Pancreas (tissue), 10 donors: ENCODE measurements at regions not wholly inside any gene's neighbourhood (a gene's known extent, or its start where the extent isn't known, plus 50 kb on each side); places are given as distances from the start of the nearest gene placed in this dataset.
A peak's percentile ranks its signal among the peaks of the same experiment; 100 is the strongest.

Experiments used
- ATAC-seq, 4 donors: fragments of 200-7000 bp; cut with Tn5 transposase; one replicate each; pipeline versions ENCODE4 v1.8.0 to v1.9.1; 2020; ENCODE audit warnings: mild to moderate bottlenecking in 4 of 4, moderate library complexity in 4 of 4
- DNase-seq, 6 donors: peaks; one replicate each; pipeline ENCODE4 v3.0.0-alpha.2; 2020
- FAIRE-seq: peaks from 2 replicates; lab custom pipeline; 2012; peaks lifted over from hg19 to GRCh38; lab: Jason Lieb, UNC
- H3K27ac ChIP-seq, 4 donors: fragments of 200-600 bp; sonication (generic); 1 replicate in 3 of 4; 2 replicates in 1 of 4; pipeline versions ENCODE4 v1.5.0 to v1.8.0; 2020
- H3K27me3 ChIP-seq, 4 donors: fragments of 200-600 bp; one replicate each; pipeline ENCODE4 v1.8.0; 2021
- H3K36me3 ChIP-seq, 3 donors: fragments of 200-600 bp; sonication (generic) in 1 of 3; one replicate each; pipeline versions ENCODE4 v1.5.0 to v1.8.0; 2020 to 2021
- H3K4me1 ChIP-seq, 3 donors: fragments of 200-600 bp; one replicate each; pipeline ENCODE4 v1.8.0; 2021
- H3K4me3 ChIP-seq, 4 donors: fragments of 200-600 bp; sonication (generic) in 2 of 4; one replicate each; pipeline versions ENCODE4 v1.5.0 to v1.8.0; 2020 to 2021
- H3K9me3 ChIP-seq, 4 donors: fragments of 200-600 bp; one replicate each; pipeline ENCODE4 v1.8.0; 2021
- CTCF ChIP-seq, 4 donors: fragments of 200-600 bp; sonication (generic) in 3 of 4; IDR thresholded peaks; one replicate each; pipeline versions ENCODE4 v1.5.0 to v1.8.0; 2021; ENCODE audit warnings: antibody characterized with exemption in 4 of 4
- WGBS, 2 donors: extraction: QIAGEN DNeasy Blood & Tissue Kit; methylation state at CpG; one replicate each; pipeline ENCODE4 v1.1.7; 2013; 5-methylcytosine and 5-hydroxymethylcytosine counted together
- intact Hi-C, 3 donors: fragments of 100-400 bp; cut with DNase I; formaldehyde crosslinking; loops; one replicate each; pipeline versions ENCODE4 v1.11.1 to v1.14.2; 2022
- donor health status: healthy with polysubstance abuse.
- donor health status: DM: no; HTN: no; CAD: no; lungs with moderate emphysema.
- donor health status: DM: no; HTN: no; CAD: no.
- donor health status: control.
- donor health status: control.
- donor health status: Bipolar disorder and iron deficiency.
- donor health status: DM: yes; HTN: yes; CAD: no.
- donor health status: DM: no; HTN: no; CAD: no.
- donor health status: DM: no; HTN: no; CAD: no.
- donor health status: DM: yes; HTN: yes; CAD: no.

- TF ChIP-seq CTCF (IDR thresholded peaks at IDR 0.05), result no peak
- Histone ChIP-seq H3K9me3 (no peaks in the 10 kb centered on the region), H3K36me3 (no peaks in the 10 kb centered on the region), H3K4me1 (peaks cover 4 to 5% (median 5%) of the 10 kb centered on the region in 3 donors), H3K27ac (no peak overlapping the region), H3K4me3 (no peak overlapping the region), H3K27me3 (no peaks in the 10 kb centered on the region)
- intact Hi-C loops, result no loop called here
- FAIRE-seq (peak; percentile 9), DNase-seq (no peak), ATAC-seq (no peak)
- WGBS, 2 donors, result 97 to 100% methylated on average over 1 of the region's 1 CpG
Measured at GRCh38 chr5:74100268-74100665, 474.3 kb downstream of the ARHGEF28 start.

GRCh38 chr5:74099538-74100267, 473.7 kb downstream of the ARHGEF28 start:
- Histone ChIP-seq H3K9me3 (no peaks in the 10 kb centered on the region), H3K4me1 (no peaks in the 10 kb centered on the region), H3K36me3 (no peaks in the 10 kb centered on the region), H3K27ac (no peak overlapping the region), H3K27me3 (no peaks in the 10 kb centered on the region), H3K4me3 (no peak overlapping the region)
- DNase-seq (no peak), FAIRE-seq (no peak), ATAC-seq (no peak)
- intact Hi-C loops, result no loop called here
- no peak for TF ChIP-seq CTCF (IDR thresholded peaks at IDR 0.05)
- whole genome bisulfite sequencing, 2 donors, result 89 to 94% methylated on average over 3 of the region's 3 CpGs

DNA sequence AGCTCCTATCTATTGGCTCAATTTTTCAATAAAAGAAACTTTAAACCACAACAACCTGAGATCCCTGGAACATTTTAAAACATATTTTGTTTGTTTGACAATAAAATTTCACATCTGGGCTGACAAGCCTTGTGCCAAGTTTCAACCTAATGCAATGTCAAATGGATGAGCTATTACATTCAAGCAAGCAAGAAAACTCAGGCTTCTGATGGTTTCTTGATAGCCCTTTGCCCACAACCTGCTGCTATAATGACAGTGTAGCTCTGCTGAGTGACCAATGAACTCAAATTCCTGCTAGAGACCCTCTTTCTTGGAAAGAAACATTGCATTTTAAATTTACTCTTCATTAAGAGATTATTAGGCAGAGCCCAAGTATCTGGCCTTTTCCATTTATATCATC, 472.9 kb downstream of the ARHGEF28 start:
- TF ChIP-seq CTCF (IDR thresholded peaks at IDR 0.05), result no peak
- no peak for DNase-seq
- Histone ChIP-seq H3K4me3 (no peak overlapping the region), H3K9me3 (no peaks in the 10 kb centered on the region), H3K27ac (no peak overlapping the region), H3K4me1 (no peaks in the 10 kb centered on the region), H3K27me3 (no peaks in the 10 kb centered on the region), H3K36me3 (no peaks in the 10 kb centered on the region)
- no peak for ATAC-seq
- FAIRE-seq, result no peak
- intact Hi-C loops, result no loop called here

GRCh38 chr5:74098456-74098855, 472.5 kb downstream of the ARHGEF28 start:
- no peak for TF ChIP-seq CTCF (IDR thresholded peaks at IDR 0.05)
- H3K4me1 ChIP-seq, result no peaks in the 10 kb centered on the region
- H3K4me3 ChIP-seq, result no peak overlapping the region
- no peak overlapping the region for H3K27ac ChIP-seq
- no peaks in the 10 kb centered on the region for H3K9me3 ChIP-seq
- no peaks in the 10 kb centered on the region for H3K27me3 ChIP-seq
- H3K36me3 ChIP-seq, result no peaks in the 10 kb centered on the region
- ATAC-seq, result no peak
- FAIRE-seq, result no peak
- intact Hi-C loops, result no loop called here
- no peak for DNase-seq

- DNase-seq, result no peak
- no peaks in the 10 kb centered on the region for H3K27me3 ChIP-seq
- no peak overlapping the region for H3K4me3 ChIP-seq
- no peaks in the 10 kb centered on the region for H3K36me3 ChIP-seq
- ATAC-seq, result no peak
- no peak for TF ChIP-seq CTCF (IDR thresholded peaks at IDR 0.05)
- H3K27ac ChIP-seq, result no peak overlapping the region
- no peak for FAIRE-seq
- intact Hi-C loops, result no loop called here
- no peaks in the 10 kb centered on the region for H3K9me3 ChIP-seq
- no peaks in the 10 kb centered on the region for H3K4me1 ChIP-seq
Measured at GRCh38 chr5:74096325-74096724, 470.3 kb downstream of the ARHGEF28 start.
